ENCODE measurements at regions not wholly inside any gene's neighbourhood (a gene's known extent, or its start where the extent isn't known, plus 50 kb on each side); places are given as distances from the start of the nearest gene placed in this dataset.
A peak's percentile ranks its signal among the peaks of the same experiment; 100 is the strongest.
"Not testable (repeated sequence)": the region's sequence is repeated elsewhere in the genome, so short reads cannot be mapped to it uniquely, and the experiment has no call there.

GRCh38 chr1:221961532-221962292, 219.8 kb upstream of the DUSP10 start:
- peak; percentile 33 for DNase-seq (ENCODE audit: low spot score)

- DNase-seq (ENCODE audit: low spot score): not testable (repeated sequence)
Observed at GRCh38 chr1:221958161-221958562, 216.3 kb upstream of the DUSP10 start.

- DNase-seq (ENCODE audit: low spot score): not testable (repeated sequence)
Observed at GRCh38 chr1:221957350-221957749, 215.5 kb upstream of the DUSP10 start.

GRCh38 chr1:221949996-221950395, 208.1 kb upstream of the DUSP10 start:
- DNase-seq (ENCODE audit: low spot score): no peak

GRCh38 chr1:221948459-221948858, 206.6 kb upstream of the DUSP10 start:
- DNase-seq (ENCODE audit: low spot score): no peak

GRCh38 chr1:221947731-221948130, 205.8 kb upstream of the DUSP10 start:
- DNase-seq (ENCODE audit: low spot score): no peak

GRCh38 chr1:221946768-221947167, 204.9 kb upstream of the DUSP10 start:
- no peak for DNase-seq (ENCODE audit: low spot score)

- DNase-seq (ENCODE audit: low spot score): no peak
Observed at GRCh38 chr1:221945669-221946068, 203.8 kb upstream of the DUSP10 start.

- no peak for DNase-seq (ENCODE audit: low spot score)
Observed at GRCh38 chr1:221944247-221944870, 202.5 kb upstream of the DUSP10 start.

GRCh38 chr1:221940631-221941030, 198.7 kb upstream of the DUSP10 start:
- DNase-seq (ENCODE audit: low spot score): no peak

GRCh38 chr1:221939607-221940006, 197.7 kb upstream of the DUSP10 start:
- DNase-seq (ENCODE audit: low spot score): no peak

GRCh38 chr1:221937155-221937953, 195.5 kb upstream of the DUSP10 start:
- DNase-seq (ENCODE audit: low spot score): no peak

GRCh38 chr1:221933814-221934213, 191.9 kb upstream of the DUSP10 start:
- no peak for DNase-seq (ENCODE audit: low spot score)

GRCh38 chr1:221926441-221926840, 184.6 kb upstream of the DUSP10 start:
- no peak for DNase-seq (ENCODE audit: low spot score)

GRCh38 chr1:221925947-221926346, 184.1 kb upstream of the DUSP10 start:
- DNase-seq (ENCODE audit: low spot score): no peak

GRCh38 chr1:221923929-221924598, 182.2 kb upstream of the DUSP10 start:
- peak; percentile 9 for DNase-seq (ENCODE audit: low spot score)

- DNase-seq (ENCODE audit: low spot score): no peak
Observed at GRCh38 chr1:221921936-221922335, 180.0 kb upstream of the DUSP10 start.

- DNase-seq (ENCODE audit: low spot score): no peak
Observed at GRCh38 chr1:221919743-221920142, 177.9 kb upstream of the DUSP10 start.

- no peak for DNase-seq (ENCODE audit: low spot score)
Observed at GRCh38 chr1:221919341-221919740, 177.5 kb upstream of the DUSP10 start.

GRCh38 chr1:221916176-221916575, 174.3 kb upstream of the DUSP10 start:
- DNase-seq (ENCODE audit: low spot score): no peak

GRCh38 chr1:221915764-221916163, 173.9 kb upstream of the DUSP10 start:
- DNase-seq (ENCODE audit: low spot score): no peak

- DNase-seq (ENCODE audit: low spot score): no peak
Observed at GRCh38 chr1:221913351-221913892, 171.5 kb upstream of the DUSP10 start.

All from hepatic stellate cell (primary cell).